Neutrophil (primary cell): ENCODE measurements at regions not wholly inside any gene's neighbourhood (a gene's known extent, or its start where the extent isn't known, plus 50 kb on each side); places are given as distances from the start of the nearest gene placed in this dataset.

Source experiments
- H3K27ac ChIP-seq: fragments of 200-600 bp; sonication (generic); 2 replicates; pipeline ENCODE4 v1.5.1; 2016; ENCODE audit warnings: mild to moderate bottlenecking, moderate library complexity
- H3K27me3 ChIP-seq: fragments of 200-600 bp; sonication (generic); 2 replicates; pipeline ENCODE4 v1.6.0; 2016; ENCODE audit warnings: mild to moderate bottlenecking
- H3K36me3 ChIP-seq: fragments of 200-600 bp; sonication (generic); 2 replicates; pipeline ENCODE4 v1.5.1; 2017
- H3K4me1 ChIP-seq, 2 experiments: fragments of 200-600 bp in 1 of 2; sonication (generic) in 1 of 2; 1 replicate in 1 of 2; 2 replicates in 1 of 2; pipeline versions ENCODE4 v1.5.1 to v1.6.1; 2013 to 2016; ENCODE audit warnings: low read depth in 1 of 2, low read length in 1 of 2, mild to moderate bottlenecking in 1 of 2, moderate library complexity in 1 of 2; ENCODE audit not compliant: control insufficient read depth in 1 of 2, insufficient read depth in 1 of 2
- H3K4me3 ChIP-seq, 2 experiments: fragments of 200-600 bp in 1 of 2; sonication (generic) in 1 of 2; 1 replicate in 1 of 2; 2 replicates in 1 of 2; pipeline ENCODE4 v1.5.1; 2013 to 2016; ENCODE audit warnings: low read depth in 1 of 2, low read length in 1 of 2, mild to moderate bottlenecking in 1 of 2, moderate library complexity in 1 of 2
- H3K9me3 ChIP-seq: fragments of 200-600 bp; sonication (generic); 2 replicates; pipeline ENCODE4 v1.5.1; 2016
- TF ChIP-seq, protein P1 (sequence below): fragments of 200-600 bp; sonication (generic); IDR thresholded peaks from 2 replicates; pipeline ENCODE4 v1.5.1; 2016; ENCODE audit warnings: antibody characterized with exemption

DNA sequence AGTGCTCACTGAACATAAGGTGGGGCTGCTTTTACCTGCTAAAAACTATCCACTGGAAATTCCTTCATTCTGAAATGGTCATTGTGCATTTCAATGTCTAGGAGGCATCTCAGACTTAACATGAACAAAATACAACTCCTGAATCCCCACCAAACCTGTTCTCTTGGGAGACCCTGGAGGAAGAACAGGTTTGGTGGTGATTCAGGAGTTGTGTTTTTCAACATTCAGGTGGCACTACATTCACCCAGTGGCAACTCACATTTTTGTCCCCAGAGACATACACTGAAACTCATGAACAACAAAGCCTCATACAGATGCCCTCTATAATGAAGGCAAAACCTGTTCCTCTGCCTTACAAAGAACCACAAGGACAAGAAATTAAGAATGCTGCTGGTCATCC lies 64.3 kb upstream of the CYP2D6 start:
- H3K9me3 ChIP-seq: no peaks in the 10 kb centered on the region
- no peak overlapping the region for H3K4me3 ChIP-seq
- H3K36me3 ChIP-seq: no peaks in the 10 kb centered on the region
- H3K27me3 ChIP-seq: no peaks in the 10 kb centered on the region
- no peak overlapping the region for H3K27ac ChIP-seq
- H3K4me1 ChIP-seq: peaks cover 0 to 7% of the 10 kb centered on the region in 2 experiments
- TF ChIP-seq, protein P1, sequence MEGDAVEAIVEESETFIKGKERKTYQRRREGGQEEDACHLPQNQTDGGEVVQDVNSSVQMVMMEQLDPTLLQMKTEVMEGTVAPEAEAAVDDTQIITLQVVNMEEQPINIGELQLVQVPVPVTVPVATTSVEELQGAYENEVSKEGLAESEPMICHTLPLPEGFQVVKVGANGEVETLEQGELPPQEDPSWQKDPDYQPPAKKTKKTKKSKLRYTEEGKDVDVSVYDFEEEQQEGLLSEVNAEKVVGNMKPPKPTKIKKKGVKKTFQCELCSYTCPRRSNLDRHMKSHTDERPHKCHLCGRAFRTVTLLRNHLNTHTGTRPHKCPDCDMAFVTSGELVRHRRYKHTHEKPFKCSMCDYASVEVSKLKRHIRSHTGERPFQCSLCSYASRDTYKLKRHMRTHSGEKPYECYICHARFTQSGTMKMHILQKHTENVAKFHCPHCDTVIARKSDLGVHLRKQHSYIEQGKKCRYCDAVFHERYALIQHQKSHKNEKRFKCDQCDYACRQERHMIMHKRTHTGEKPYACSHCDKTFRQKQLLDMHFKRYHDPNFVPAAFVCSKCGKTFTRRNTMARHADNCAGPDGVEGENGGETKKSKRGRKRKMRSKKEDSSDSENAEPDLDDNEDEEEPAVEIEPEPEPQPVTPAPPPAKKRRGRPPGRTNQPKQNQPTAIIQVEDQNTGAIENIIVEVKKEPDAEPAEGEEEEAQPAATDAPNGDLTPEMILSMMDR: no peak

DNA sequence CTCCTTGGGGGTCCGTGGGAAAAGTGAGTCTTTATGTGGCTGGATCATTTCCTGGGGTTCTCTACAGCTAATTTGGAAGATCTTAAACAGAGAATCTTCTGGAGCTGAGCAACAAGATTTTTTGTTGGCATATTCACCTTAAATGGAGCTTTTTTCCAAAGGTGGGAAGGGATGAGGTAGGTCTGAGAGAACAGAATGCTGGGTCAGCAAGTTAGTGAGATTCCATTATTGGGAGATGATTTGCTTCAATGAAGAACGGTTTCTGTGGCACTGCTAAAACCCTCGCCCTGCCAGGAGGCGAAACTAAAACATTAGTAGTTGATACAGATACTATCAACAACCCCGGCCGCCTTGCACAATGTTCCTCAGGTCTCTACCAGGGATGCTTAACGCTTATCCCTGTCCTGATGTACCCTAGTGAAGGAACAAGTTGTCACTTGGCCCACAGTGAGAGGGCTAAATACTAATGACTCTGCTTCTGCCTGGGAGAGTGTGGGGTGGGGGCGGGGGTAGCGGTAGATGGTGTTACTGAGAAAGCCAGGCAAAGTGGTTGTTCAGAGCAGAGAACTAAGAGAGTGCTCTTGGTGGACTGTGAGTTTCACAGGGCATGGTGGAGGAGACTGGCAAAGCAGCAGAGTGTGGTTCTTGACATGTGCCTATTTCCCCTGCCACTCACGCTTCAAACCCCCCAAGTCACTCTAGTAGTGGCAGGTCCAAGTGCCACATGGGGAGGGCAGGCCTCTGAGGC lies 63.7 kb upstream of the CYP2D6 start:
- Histone ChIP-seq H3K4me1 (peaks cover 0 to 7% of the 10 kb centered on the region in 2 experiments), H3K36me3 (no peaks in the 10 kb centered on the region), H3K4me3 (no peak overlapping the region), H3K27ac (no peak overlapping the region), H3K27me3 (no peaks in the 10 kb centered on the region), H3K9me3 (no peaks in the 10 kb centered on the region)
- TF ChIP-seq, protein P1: no peak

DNA sequence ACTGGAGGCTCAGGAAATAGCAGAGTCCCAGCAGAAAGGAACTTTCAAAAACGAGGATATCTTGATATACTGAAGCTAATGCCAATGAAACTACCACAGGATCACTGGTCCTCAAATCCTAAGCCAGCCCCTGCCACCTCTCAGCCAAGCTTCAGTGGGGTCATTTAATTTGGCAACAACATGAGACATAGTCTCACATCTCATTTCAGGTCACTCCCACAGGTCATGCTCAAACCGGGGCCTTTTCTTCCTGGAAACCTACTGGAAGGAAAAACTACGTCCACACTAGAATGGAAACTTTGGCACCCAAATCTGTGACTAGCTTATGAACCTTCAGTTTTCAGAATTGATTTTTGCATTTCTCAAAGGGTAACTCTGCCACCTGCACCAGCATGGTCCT lies 61.9 kb upstream of the CYP2D6 start:
- Histone ChIP-seq H3K9me3 (no peaks in the 10 kb centered on the region), H3K4me1 (peaks cover 0 to 7% of the 10 kb centered on the region in 2 experiments), H3K4me3 (no peak overlapping the region), H3K36me3 (no peaks in the 10 kb centered on the region), H3K27me3 (no peaks in the 10 kb centered on the region), H3K27ac (no peak overlapping the region)
- TF ChIP-seq, protein P1: no peak

DNA sequence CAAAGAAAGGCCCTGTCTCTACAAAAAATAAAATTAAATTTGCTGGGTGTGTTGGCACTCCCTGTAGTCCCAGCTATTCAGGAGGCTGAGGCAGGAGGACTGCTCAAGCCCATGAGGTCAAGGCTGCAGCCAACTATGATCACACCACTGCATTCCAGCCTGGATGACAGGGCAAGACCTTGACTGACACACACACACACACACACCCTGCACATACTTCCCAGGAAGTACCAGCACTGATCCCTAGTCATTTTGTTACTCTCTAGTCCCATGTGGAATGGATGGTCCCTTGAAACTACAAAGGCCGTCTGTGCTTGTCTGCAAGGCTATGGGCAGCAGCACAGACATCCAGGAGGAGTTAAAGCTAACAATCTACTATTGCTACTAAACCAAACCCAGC lies 59.7 kb upstream of the CYP2D6 start:
- Histone ChIP-seq H3K4me3 (no peak overlapping the region), H3K27ac (no peak overlapping the region), H3K36me3 (no peaks in the 10 kb centered on the region), H3K4me1 (peaks cover 0 to 7% of the 10 kb centered on the region in 2 experiments), H3K27me3 (no peaks in the 10 kb centered on the region), H3K9me3 (no peaks in the 10 kb centered on the region)
- TF ChIP-seq, protein P1: no peak

DNA sequence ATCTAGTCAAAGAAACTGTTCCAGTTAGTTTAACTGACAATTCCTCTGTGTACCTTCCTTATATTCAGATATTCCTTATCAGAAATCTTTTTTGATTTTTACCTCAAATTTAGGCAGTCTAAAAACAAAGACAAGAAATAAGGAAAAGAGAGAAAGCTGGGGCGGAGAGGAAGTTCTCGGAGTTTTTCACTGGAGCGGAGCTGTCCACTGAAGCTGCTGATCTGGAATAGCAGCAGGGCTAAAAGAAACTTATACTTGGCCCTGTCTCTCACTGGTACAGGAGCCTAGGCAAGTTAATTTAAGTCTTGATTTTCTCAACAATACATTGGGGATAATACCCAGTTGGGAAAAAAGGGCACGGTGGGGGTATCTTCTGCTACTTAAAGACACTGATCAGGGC lies 59.2 kb upstream of the CYP2D6 start:
- H3K27ac ChIP-seq: no peak overlapping the region
- H3K9me3 ChIP-seq: no peaks in the 10 kb centered on the region
- TF ChIP-seq, protein P1: no peak
- no peak overlapping the region for H3K4me3 ChIP-seq
- peaks cover 0 to 7% of the 10 kb centered on the region in 2 experiments for H3K4me1 ChIP-seq
- no peaks in the 10 kb centered on the region for H3K36me3 ChIP-seq
- H3K27me3 ChIP-seq: no peaks in the 10 kb centered on the region
